C4-2B (cell line): ENCODE measurements at regions not wholly inside any gene's neighbourhood (a gene's known extent, or its start where the extent isn't known, plus 50 kb on each side); places are given as distances from the start of the nearest gene placed in this dataset.
"Not testable (repeated sequence)": the region's sequence is repeated elsewhere in the genome, so short reads cannot be mapped to it uniquely, and the experiment has no call there.

Source experiments
- H3K27ac ChIP-seq: fragments of 450-650 bp; 2 replicates; pipeline ENCODE4 v1.5.1; 2017
- CTCF ChIP-seq: fragments of 450-650 bp; conservative IDR thresholded peaks from 2 replicates; pipeline ENCODE4 v1.5.1; 2017; ENCODE audit warnings: mild to moderate bottlenecking
- ZFX ChIP-seq: fragments of 450-650 bp; IDR thresholded peaks from 2 replicates; pipeline ENCODE4 v1.6.1; 2017

DNA sequence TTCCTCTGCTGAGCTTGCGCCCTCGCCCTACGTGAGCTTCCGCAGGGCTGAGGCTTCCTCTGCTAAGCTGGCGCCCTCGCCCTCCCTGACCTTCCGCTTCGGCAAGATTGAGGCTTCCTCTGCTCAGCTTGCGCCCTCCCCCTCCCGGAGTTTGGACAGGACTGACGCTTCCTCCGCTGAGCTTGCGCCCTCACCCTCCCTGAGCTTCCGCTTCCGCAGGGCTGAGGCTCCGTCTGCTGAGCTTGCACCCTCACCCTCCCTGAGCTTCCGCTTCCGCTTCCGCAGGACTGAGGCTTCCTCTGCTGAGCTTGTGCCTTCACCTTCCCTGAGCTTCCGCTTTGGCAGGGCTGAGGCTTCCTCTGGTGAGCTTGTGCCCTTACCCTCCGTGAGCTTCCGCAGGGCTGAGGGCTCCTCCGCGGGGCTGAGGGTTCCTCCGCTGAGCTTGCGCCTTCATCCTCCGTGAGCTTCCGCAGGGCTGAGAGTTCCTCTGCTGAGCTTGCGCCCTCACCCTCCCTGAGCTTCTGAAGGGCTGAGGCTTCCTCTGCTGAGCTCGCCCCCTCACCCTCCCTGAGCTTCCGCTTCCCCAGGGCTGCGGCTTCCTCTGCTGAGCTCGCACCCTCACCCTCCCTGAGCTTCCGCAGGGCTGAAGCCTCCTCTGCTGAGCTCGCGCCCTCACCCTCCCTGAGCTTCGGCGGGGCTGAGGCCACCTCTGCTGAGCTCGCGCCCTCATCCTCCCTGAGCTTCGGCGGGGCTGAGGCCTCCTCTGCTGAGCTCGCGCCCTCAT, 753.6 kb upstream of the TPTE start:
- H3K27ac ChIP-seq: no peak overlapping the region
- TF ChIP-seq ZFX: no peak
- TF ChIP-seq CTCF: no peak

DNA sequence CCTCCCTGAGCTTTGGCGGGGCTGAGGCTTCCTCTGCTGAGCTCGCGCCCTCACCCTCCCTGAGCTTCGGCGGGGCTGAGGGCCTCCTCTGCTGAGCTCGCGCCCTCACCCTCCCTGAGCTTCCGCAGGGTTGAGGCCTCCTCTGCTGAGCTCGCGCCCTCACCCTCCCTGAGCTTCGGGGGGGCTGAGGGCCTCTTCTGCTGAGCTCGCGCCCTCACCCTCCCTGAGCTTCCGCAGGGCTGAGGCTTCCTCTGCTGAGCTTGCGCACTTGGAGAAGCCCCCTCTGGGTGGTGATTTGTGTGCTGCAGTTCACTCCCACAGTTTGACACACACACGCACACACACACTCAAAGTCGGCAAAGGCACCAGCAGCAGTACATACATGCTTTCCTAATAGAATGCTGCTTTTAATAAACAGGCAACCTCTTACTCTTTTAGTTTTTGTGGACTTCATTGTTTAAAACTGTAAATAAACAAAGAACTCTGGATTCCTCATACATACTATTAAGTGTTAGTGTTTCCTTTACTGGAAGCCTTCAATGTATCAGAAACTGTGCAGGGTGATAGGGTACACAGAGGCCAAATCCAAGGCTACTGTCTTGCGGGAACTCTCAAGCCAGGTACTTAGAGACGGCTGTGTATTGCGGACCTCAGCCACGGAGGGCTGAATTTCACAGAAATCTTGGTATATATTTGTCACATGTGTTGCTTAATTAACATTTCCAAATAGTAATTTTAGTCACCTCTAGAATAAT, 752.8 kb upstream of the TPTE start:
- not testable (repeated sequence) for H3K27ac ChIP-seq

- TF ChIP-seq CTCF: peak; percentile 37
- H3K27ac ChIP-seq: not testable (repeated sequence)
These were observed 752.3 kb upstream of the TPTE start for GRCh38 chr21:9769131-9769498.

GRCh38 chr21:9769718-9770690, 751.4 kb upstream of the TPTE start:
- not testable (repeated sequence) for H3K27ac ChIP-seq

- not testable (repeated sequence) for H3K27ac ChIP-seq
These were observed 749.7 kb upstream of the TPTE start for GRCh38 chr21:9771466-9772347.

- TF ChIP-seq ZFX (no peak), CTCF (no peak)
- H3K27ac ChIP-seq: no peak overlapping the region
These were observed 749.1 kb upstream of the TPTE start for GRCh38 chr21:9772348-9772672.

GRCh38 chr21:9772877-9773420, 748.4 kb upstream of the TPTE start:
- not testable (repeated sequence) for H3K27ac ChIP-seq

GRCh38 chr21:9774347-9774746, 747.0 kb upstream of the TPTE start:
- no peak overlapping the region for H3K27ac ChIP-seq
- TF ChIP-seq CTCF (no peak), ZFX (no peak)

- not testable (repeated sequence) for H3K27ac ChIP-seq
These were observed 746.3 kb upstream of the TPTE start for GRCh38 chr21:9774901-9775593.

GRCh38 chr21:9775877-9776276, 745.5 kb upstream of the TPTE start:
- not testable (repeated sequence) for H3K27ac ChIP-seq

DNA sequence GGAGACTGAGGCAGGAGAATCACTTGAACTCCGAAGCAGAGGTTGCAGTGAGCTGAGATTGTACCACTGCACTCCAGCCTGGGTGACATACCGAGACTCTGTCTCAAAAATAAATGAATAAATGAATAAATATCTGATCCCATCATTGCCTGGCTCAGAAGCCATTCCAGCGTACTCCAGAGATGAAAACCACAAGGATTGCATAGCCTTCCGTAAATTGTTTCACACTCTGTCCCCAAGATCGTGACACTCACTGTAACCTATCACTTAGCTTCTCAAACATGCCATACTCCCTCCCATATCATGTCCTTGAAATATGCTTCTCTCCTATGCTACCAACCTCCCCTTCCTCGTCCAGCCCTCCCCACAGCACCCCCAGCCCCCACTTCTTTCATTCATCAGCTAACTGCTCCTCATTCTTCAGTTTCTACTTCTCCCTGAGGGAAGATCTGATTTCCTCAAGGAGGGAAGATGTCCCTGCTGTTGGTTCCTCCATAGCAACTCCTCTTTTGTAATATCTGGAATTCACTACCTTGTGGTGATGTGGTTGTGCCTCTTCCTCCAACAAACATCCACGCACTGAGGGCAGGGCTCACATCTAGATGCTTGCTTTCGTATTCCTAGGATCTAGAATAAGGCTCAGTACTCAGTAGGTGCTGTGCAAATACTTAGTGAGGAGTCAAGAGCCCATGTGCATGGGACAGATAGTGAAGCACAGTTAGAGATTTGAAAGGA, 744.9 kb upstream of the TPTE start:
- H3K27ac ChIP-seq: not testable (repeated sequence)

GRCh38 chr21:9778541-9778940, 742.8 kb upstream of the TPTE start:
- not testable (repeated sequence) for H3K27ac ChIP-seq
